ENCODE measurements at regions not wholly inside any gene's neighbourhood (a gene's known extent, or its start where the extent isn't known, plus 50 kb on each side); places are given as distances from the start of the nearest gene placed in this dataset.

GRCh38 chr11:134587345-134587744, 175.3 kb upstream of the B3GAT1 start:
- Mint-ChIP-seq H3K27me3 (peaks cover 24% of the 10 kb centered on the region), H3K27ac (no peak overlapping the region), H3K36me3 (no peaks in the 10 kb centered on the region), H3K4me3 (no peak overlapping the region), H3K4me1 (ENCODE audit: unreplicated experiment) (no peaks in the 10 kb centered on the region), H3K9me3 (no peaks in the 10 kb centered on the region)
- DNase-seq (ENCODE audit: extremely low spot score, unreplicated experiment): no peak
- TF ChIP-seq CTCF (conservative IDR thresholded peaks at IDR 0.05): no peak

GRCh38 chr11:134586726-134587125, 174.7 kb upstream of the B3GAT1 start:
- no peak overlapping the region for H3K4me3 Mint-ChIP-seq
- peaks cover 24% of the 10 kb centered on the region for H3K27me3 Mint-ChIP-seq
- H3K4me1 Mint-ChIP-seq (ENCODE audit: unreplicated experiment): no peaks in the 10 kb centered on the region
- TF ChIP-seq CTCF (conservative IDR thresholded peaks at IDR 0.05): no peak
- DNase-seq (ENCODE audit: extremely low spot score, unreplicated experiment): no peak
- H3K36me3 Mint-ChIP-seq: no peaks in the 10 kb centered on the region
- no peaks in the 10 kb centered on the region for H3K9me3 Mint-ChIP-seq
- H3K27ac Mint-ChIP-seq: no peak overlapping the region

- Mint-ChIP-seq H3K36me3 (no peaks in the 10 kb centered on the region), H3K9me3 (no peaks in the 10 kb centered on the region), H3K4me1 (ENCODE audit: unreplicated experiment) (peaks cover 4% of the 10 kb centered on the region), H3K4me3 (no peak overlapping the region), H3K27me3 (peaks cover 27% of the 10 kb centered on the region), H3K27ac (no peak overlapping the region)
- DNase-seq (ENCODE audit: extremely low spot score, unreplicated experiment): no peak
- TF ChIP-seq CTCF (conservative IDR thresholded peaks at IDR 0.05): no peak
These were observed 173.9 kb upstream of the B3GAT1 start for GRCh38 chr11:134585666-134586610.

- Mint-ChIP-seq H3K27ac (no peak overlapping the region), H3K4me3 (no peak overlapping the region), H3K36me3 (no peaks in the 10 kb centered on the region), H3K4me1 (ENCODE audit: unreplicated experiment) (peaks cover 4% of the 10 kb centered on the region), H3K9me3 (no peaks in the 10 kb centered on the region), H3K27me3 (peaks cover 31% of the 10 kb centered on the region)
- no peak for TF ChIP-seq CTCF (conservative IDR thresholded peaks at IDR 0.05)
- DNase-seq (ENCODE audit: extremely low spot score, unreplicated experiment): no peak
These were observed 172.8 kb upstream of the B3GAT1 start for GRCh38 chr11:134584706-134585445.

GRCh38 chr11:134584001-134584561, 172.0 kb upstream of the B3GAT1 start:
- no peak for TF ChIP-seq CTCF (conservative IDR thresholded peaks at IDR 0.05)
- H3K27ac Mint-ChIP-seq: no peak overlapping the region
- H3K36me3 Mint-ChIP-seq: no peaks in the 10 kb centered on the region
- no peak for DNase-seq (ENCODE audit: extremely low spot score, unreplicated experiment)
- H3K9me3 Mint-ChIP-seq: no peaks in the 10 kb centered on the region
- no peak overlapping the region for H3K4me3 Mint-ChIP-seq
- H3K27me3 Mint-ChIP-seq: peaks cover 26% of the 10 kb centered on the region
- H3K4me1 Mint-ChIP-seq (ENCODE audit: unreplicated experiment): peaks cover 4% of the 10 kb centered on the region

All from type B pancreatic cell (in vitro differentiated cells).